HG02571 (cell line): ENCODE measurements at regions not wholly inside any gene's neighbourhood (a gene's known extent, or its start where the extent isn't known, plus 50 kb on each side); places are given as distances from the start of the nearest gene placed in this dataset.

ENCODE experiments used
- ATAC-seq: cut with Tn5 transposase; IDR thresholded peaks from one replicate; pipeline ENCODE4 v1.9.1; 2021; ENCODE audit warnings: mild to moderate bottlenecking, moderate library complexity; ENCODE audit not compliant: unreplicated experiment

- no peak for ATAC-seq
Measured at GRCh38 chr5:162484095-162484494, 416.5 kb downstream of the GABRG2 start.

- no peak for ATAC-seq
Measured at GRCh38 chr5:162484986-162485385, 417.4 kb downstream of the GABRG2 start.

- ATAC-seq = no peak
Measured at GRCh38 chr5:162485666-162486292, 418.2 kb downstream of the GABRG2 start.

- no peak for ATAC-seq
Measured at GRCh38 chr5:162487528-162488525, 420.3 kb downstream of the GABRG2 start.

GRCh38 chr5:162496100-162496808 lies 428.7 kb downstream of the GABRG2 start:
- ATAC-seq = no peak

GRCh38 chr5:162497455-162497854 lies 429.9 kb downstream of the GABRG2 start:
- no peak for ATAC-seq

GRCh38 chr5:162502780-162503179 lies 435.2 kb downstream of the GABRG2 start:
- ATAC-seq = no peak

GRCh38 chr5:162503796-162504195 lies 436.2 kb downstream of the GABRG2 start:
- no peak for ATAC-seq

GRCh38 chr5:162512935-162513565 lies 445.5 kb downstream of the GABRG2 start:
- no peak for ATAC-seq

GRCh38 chr5:162514116-162514515 lies 446.5 kb downstream of the GABRG2 start:
- ATAC-seq = no peak

- no peak for ATAC-seq
Measured at GRCh38 chr5:162520878-162521277, 453.3 kb downstream of the GABRG2 start.

- ATAC-seq = no peak
Measured at GRCh38 chr5:162529209-162529608, 461.6 kb downstream of the GABRG2 start.

GRCh38 chr5:162529886-162530285 lies 462.3 kb downstream of the GABRG2 start:
- ATAC-seq = no peak

- ATAC-seq = no peak
Measured at GRCh38 chr5:162543437-162543836, 475.9 kb downstream of the GABRG2 start.

GRCh38 chr5:162544905-162545304 lies 477.3 kb downstream of the GABRG2 start:
- ATAC-seq = no peak

- ATAC-seq = no peak
Measured at GRCh38 chr5:162550236-162550635, 482.7 kb downstream of the GABRG2 start.

GRCh38 chr5:162558120-162558519 lies 490.5 kb downstream of the GABRG2 start:
- no peak for ATAC-seq

GRCh38 chr5:162567644-162568043 lies 500.1 kb downstream of the GABRG2 start:
- ATAC-seq = no peak

GRCh38 chr5:162573758-162574157 lies 506.2 kb downstream of the GABRG2 start:
- ATAC-seq = no peak

GRCh38 chr5:162591724-162592123 lies 524.2 kb downstream of the GABRG2 start:
- no peak for ATAC-seq

- no peak for ATAC-seq
Measured at GRCh38 chr5:162593881-162594280, 526.3 kb downstream of the GABRG2 start.
